GM21381 (cell line): ENCODE measurements at regions not wholly inside any gene's neighbourhood (a gene's known extent, or its start where the extent isn't known, plus 50 kb on each side); places are given as distances from the start of the nearest gene placed in this dataset.

Experiments used
- ATAC-seq: cut with Tn5 transposase; IDR thresholded peaks from one replicate; pipeline ENCODE4 v1.9.1; 2021; ENCODE audit warnings: mild to moderate bottlenecking, moderate library complexity; ENCODE audit not compliant: unreplicated experiment

- ATAC-seq = no peak
Observed at GRCh38 chr21:41633627-41634026, 125.7 kb upstream of the TMPRSS2 start.

- no peak for ATAC-seq
Observed at GRCh38 chr21:41632748-41633475, 125.0 kb upstream of the TMPRSS2 start.

DNA sequence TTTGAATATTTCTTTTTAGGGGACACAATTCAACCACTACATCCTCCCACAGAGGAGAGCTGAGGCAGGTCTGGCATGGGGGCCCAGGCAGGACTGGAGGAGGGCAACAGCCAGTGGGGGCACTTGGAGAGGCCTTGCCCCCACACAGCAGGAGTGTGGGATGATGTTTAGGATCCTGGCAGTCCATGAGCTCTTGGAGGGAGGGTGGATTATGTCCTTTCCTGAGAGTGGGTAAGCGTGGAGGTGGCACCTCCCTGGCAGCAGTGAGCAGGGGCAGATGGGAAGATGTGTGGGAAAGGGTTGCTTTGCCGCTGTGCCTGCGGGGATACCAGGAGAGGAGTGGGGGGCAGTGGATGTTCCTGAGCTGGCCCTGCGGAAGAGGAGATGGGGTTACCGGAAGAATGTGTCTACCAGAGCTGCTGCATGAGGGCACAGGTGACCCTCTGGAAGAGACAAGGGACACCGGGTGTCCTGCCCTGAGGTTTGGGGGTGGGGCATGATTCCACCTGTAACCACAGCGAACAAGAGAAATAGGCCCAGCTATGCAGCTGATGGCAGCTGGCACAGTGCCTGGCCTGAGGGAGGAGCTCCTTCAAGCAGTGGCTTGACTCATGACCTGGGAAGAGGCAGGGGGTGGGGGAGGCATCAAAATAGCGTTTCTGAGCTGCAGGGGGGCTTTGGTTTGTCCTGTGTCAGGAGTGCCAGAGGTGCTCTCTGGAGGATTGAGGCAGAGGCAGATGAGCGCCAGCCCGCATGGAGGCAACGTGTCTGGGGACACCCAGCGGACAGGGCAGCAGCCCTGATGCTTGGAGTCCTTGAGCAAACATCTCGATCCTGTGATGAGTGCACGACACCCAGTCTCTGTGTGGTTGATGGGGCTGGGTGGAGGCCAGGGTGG lies 123.9 kb upstream of the TMPRSS2 start:
- ATAC-seq = no peak

GRCh38 chr21:41630917-41631316 lies 123.0 kb upstream of the TMPRSS2 start:
- no peak for ATAC-seq

DNA sequence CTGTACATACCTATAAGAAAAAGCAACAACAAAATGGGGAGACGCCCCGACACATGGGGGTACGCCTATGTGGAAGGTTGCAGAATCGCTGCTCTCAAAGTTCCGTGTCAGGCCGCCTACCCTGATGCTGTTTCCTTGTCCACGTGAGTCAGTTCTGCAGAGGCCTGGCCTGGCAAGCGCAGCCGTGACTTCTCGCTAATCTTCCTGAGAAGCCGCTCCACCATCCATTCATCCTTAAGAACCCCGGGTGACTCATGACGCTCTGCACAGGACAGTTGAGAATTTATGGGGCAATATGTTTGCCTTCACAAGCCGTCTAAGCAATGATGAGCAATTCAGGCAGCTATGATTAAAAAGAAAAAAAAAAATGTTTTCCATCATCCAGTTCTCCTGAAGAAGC lies 122.3 kb upstream of the TMPRSS2 start:
- ATAC-seq = no peak

GRCh38 chr21:41628256-41628655 lies 120.3 kb upstream of the TMPRSS2 start:
- no peak for ATAC-seq

- ATAC-seq = no peak
Observed at GRCh38 chr21:41627428-41627827, 119.5 kb upstream of the TMPRSS2 start.

DNA sequence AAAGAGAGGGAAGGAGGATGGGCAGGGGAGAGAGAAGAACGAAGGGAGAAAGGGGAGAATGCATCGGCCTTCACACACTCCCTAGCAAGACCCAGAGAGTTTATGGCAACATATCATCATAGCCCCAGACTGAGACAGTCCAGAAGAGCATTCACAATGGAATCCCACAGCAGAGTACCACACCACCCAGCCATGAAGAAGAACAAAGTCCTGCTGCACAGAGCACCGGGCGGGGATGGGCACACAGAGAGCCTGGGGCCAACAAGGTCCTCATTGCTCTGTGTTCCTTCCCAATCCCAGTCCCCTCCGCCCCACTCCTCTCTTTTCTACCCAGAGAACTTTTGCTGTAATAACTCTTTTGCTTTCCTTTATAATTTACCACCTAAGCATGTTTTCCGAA lies 118.1 kb upstream of the TMPRSS2 start:
- ATAC-seq = no peak

DNA sequence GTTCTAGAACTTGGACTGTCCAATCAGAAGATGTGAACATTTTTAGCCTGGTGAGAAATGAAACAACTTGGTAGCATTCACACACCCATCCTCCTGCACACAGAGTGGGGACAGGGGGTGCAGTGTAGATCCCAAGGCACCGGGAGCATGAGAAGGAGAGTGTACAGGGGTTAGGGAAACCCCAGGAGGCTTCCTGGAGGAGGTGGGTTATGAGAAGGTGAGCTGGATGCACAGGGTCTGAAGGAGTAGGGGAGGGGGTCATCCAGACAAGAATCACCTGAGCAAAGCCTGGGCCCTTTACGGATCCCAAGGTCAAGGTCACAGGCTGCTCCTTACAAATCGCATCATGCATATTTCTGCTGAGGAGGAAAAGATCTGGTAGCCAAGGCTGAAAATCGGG lies 117.5 kb upstream of the TMPRSS2 start:
- no peak for ATAC-seq

DNA sequence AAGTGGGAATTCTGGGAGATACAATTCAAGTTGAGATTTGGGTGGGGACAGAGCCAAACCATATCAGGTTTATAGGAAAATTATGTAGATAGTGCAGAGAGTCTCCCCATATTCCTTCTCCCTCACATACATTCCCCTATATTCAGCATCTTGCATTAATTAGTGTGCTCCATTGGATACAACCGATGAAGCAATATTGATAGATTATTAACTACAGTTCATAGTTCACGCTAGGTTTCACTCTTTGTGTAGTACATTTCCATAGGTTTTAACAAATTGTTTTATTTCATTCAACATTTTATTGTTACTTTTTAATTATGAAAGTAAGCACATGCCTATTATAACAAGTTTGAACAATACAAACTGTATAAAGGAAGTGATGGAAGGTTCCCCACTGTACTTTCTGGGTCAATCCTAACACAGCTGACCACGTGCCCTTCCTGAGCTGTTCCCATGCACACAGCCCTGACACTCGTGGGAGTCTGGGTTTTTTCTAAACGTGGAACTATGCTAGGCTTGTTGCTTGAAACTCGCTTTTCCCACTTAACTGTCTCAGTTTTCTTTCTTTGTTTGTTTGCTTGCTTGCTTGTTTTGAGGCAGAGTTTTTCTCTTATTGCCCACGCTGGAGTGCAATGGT lies 116.8 kb upstream of the TMPRSS2 start:
- ATAC-seq = no peak

GRCh38 chr21:41623945-41624344 lies 116.0 kb upstream of the TMPRSS2 start:
- ATAC-seq = no peak

GRCh38 chr21:41622831-41623548 lies 115.0 kb upstream of the TMPRSS2 start:
- no peak for ATAC-seq

- no peak for ATAC-seq
Observed at GRCh38 chr21:41622201-41622600, 114.2 kb upstream of the TMPRSS2 start.

- no peak for ATAC-seq
Observed at GRCh38 chr21:41621513-41621912, 113.6 kb upstream of the TMPRSS2 start.

- ATAC-seq = no peak
Observed at GRCh38 chr21:41620982-41621381, 113.0 kb upstream of the TMPRSS2 start.

- no peak for ATAC-seq
Observed at GRCh38 chr21:41620541-41620940, 112.6 kb upstream of the TMPRSS2 start.

GRCh38 chr21:41616031-41616591 lies 108.2 kb upstream of the TMPRSS2 start:
- ATAC-seq = no peak

DNA sequence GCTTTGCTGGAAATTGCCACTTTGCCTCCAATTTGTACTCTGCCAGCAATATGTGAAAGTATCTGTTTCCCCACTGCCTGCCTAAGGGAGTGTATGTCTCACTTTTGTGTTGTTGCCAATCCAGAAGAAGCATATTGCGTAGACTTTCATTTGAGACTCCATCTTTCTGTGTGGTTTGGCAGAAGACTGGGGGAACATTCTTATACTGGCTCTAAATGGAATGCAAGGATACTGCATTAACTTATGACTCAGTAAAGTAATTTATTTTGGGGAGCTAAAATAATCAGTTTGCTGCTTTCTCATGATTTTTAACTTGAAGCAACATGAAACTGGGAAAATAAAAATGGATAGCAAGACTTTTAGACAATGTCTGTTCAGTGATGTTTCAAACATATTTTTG lies 107.7 kb upstream of the TMPRSS2 start:
- no peak for ATAC-seq

DNA sequence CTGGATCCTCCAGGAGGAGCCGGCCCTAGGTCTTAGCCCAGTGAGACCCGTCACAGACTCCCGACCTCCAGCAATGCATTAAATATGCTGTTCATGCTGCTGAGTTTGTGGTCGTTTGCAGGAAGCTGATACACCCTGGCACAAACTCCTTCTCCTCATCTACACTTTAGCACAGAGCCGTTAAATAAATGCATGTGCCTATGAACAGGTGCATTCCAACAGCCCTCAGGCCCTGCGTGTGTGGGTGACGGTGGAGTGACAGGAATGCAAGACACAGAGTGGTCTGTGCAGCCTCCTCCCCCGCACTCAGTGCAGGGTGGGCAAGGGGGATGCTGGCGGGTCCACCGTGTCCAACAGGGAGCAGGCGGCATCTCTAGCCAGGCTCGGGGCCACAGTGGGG lies 106.6 kb upstream of the TMPRSS2 start:
- no peak for ATAC-seq

DNA sequence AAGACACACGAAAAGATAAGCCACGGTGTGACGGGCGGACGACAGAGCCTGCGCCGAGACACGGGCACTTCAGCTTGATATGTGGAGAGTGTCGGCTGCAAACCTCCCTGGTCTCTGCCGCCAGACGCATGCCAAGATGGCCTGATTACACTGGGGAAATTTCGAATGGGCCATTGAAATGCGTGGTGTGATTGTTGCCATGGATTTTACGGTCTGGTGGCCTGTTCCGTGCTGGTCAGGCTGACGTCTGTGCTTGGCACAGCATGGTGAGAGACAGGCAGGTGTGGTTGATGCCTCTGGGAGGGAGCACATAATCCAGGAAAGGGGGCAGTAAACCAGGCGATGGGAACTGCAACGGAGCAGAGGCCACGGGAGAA lies 105.6 kb upstream of the TMPRSS2 start:
- no peak for ATAC-seq
